Loucy (cell line): ENCODE measurements at regions not wholly inside any gene's neighbourhood (a gene's known extent, or its start where the extent isn't known, plus 50 kb on each side); places are given as distances from the start of the nearest gene placed in this dataset.

ENCODE experiments used
- H2AFZ ChIP-seq: fragments of 200-600 bp; sonication (generic); 2 replicates; pipeline ENCODE4 v1.6.0; 2016; ENCODE audit warnings: antibody characterized with exemption, mild to moderate bottlenecking, low read length, moderate library complexity
- H3F3A ChIP-seq: fragments of 200-600 bp; 2 replicates; pipeline ENCODE4 v1.6.0; 2016; ENCODE audit warnings: antibody characterized with exemption, low read depth, mild to moderate bottlenecking
- H3K27me3 ChIP-seq: fragments of 200-600 bp; sonication (generic); 2 replicates; pipeline ENCODE4 v1.6.1; 2014; ENCODE audit warnings: low read length, mild to moderate bottlenecking; ENCODE audit not compliant: insufficient read depth, poor library complexity, severe bottlenecking
- H3K36me3 ChIP-seq: fragments of 200-600 bp; sonication (generic); 2 replicates; pipeline ENCODE4 v1.6.1; 2016; ENCODE audit warnings: low read length; ENCODE audit not compliant: insufficient read depth
- H3K4me1 ChIP-seq: fragments of 200-600 bp; sonication (generic); 2 replicates; pipeline ENCODE4 v1.5.1; 2014; ENCODE audit warnings: low read length, mild to moderate bottlenecking; ENCODE audit not compliant: insufficient read depth, poor library complexity, severe bottlenecking
- H3K4me2 ChIP-seq: fragments of 200-600 bp; sonication (generic); 2 replicates; pipeline ENCODE4 v1.6.0; 2014; ENCODE audit warnings: antibody characterized with exemption, low read length, low read depth, mild to moderate bottlenecking; ENCODE audit not compliant: poor library complexity, severe bottlenecking
- H3K4me3 ChIP-seq: fragments of 200-600 bp; sonication (generic); 2 replicates; pipeline ENCODE4 v1.5.1; 2014; ENCODE audit warnings: low read length, mild to moderate bottlenecking, mixed read lengths; ENCODE audit not compliant: poor library complexity, severe bottlenecking
- H3K79me2 ChIP-seq: fragments of 200-600 bp; sonication (generic); 2 replicates; pipeline ENCODE4 v1.6.1; 2014; ENCODE audit warnings: low read length; ENCODE audit not compliant: insufficient read depth
- H3K9ac ChIP-seq: fragments of 200-600 bp; sonication (generic); 2 replicates; pipeline ENCODE4 v1.6.0; 2014; ENCODE audit warnings: mild to moderate bottlenecking, low read depth, low read length, moderate library complexity; ENCODE audit not compliant: poor library complexity, severe bottlenecking
- H3K9me2 ChIP-seq: fragments of 200-600 bp; sonication (generic); replicated peaks from 2 replicates; pipeline ENCODE4 v1.6.1; 2016; ENCODE audit warnings: low read depth, low read length, mixed read lengths
- H3K9me3 ChIP-seq: fragments of 200-600 bp; sonication (generic); 2 replicates; pipeline ENCODE4 v1.6.1; 2014; ENCODE audit warnings: mild to moderate bottlenecking, antibody characterized with exemption, low read length, low read depth; ENCODE audit not compliant: insufficient read depth
- H4K20me1 ChIP-seq: fragments of 200-600 bp; sonication (generic); 2 replicates; pipeline ENCODE4 v1.6.0; 2014; ENCODE audit warnings: antibody characterized with exemption, low read length, mild to moderate bottlenecking; ENCODE audit not compliant: insufficient read depth, poor library complexity, severe bottlenecking
- EZH2phosphoT487 ChIP-seq: fragments of 200-600 bp; IDR thresholded peaks from 2 replicates; pipeline ENCODE4 v1.6.1; 2018; ENCODE audit warnings: antibody characterized with exemption, mild to moderate bottlenecking, moderate library complexity, borderline replicate concordance
- TF ChIP-seq, protein P1 (sequence below): fragments of 200-600 bp; sonication (generic); conservative IDR thresholded peaks from 2 replicates; pipeline ENCODE4 v1.5.1; 2014; ENCODE audit warnings: mild to moderate bottlenecking, antibody characterized with exemption, low read length

DNA sequence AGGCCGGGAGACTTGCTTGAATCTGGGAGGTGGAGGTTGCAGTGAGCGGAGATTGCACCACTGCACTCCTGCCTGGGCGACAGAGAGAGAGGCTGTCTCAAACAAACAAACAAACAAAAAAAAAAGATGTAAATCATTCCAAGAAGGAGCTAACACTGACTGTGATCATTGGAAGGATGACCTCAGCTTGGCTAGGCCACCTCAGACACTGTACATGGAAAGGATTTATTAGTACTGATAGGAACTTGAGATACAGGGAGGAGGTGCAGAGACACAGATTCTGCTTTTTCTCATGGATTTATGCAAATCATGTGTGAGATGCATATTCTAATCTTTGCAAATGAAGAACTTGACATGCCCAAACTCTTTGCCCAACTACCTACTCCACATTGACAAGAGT lies 293.6 kb downstream of the HIVEP2 start:
- H3K9me2 ChIP-seq, result no peaks in the 10 kb centered on the region
- H3K4me1 ChIP-seq, result no peaks in the 10 kb centered on the region
- no peaks in the 10 kb centered on the region for H3F3A ChIP-seq
- no peak overlapping the region for H2AFZ ChIP-seq
- no peak overlapping the region for H3K4me2 ChIP-seq
- H3K79me2 ChIP-seq, result no peaks in the 10 kb centered on the region
- H4K20me1 ChIP-seq, result no peaks in the 10 kb centered on the region
- H3K27me3 ChIP-seq, result no peaks in the 10 kb centered on the region
- H3K9ac ChIP-seq, result no peak overlapping the region
- H3K9me3 ChIP-seq, result no peaks in the 10 kb centered on the region
- TF ChIP-seq EZH2phosphoT487, result no peak
- TF ChIP-seq, protein P1, sequence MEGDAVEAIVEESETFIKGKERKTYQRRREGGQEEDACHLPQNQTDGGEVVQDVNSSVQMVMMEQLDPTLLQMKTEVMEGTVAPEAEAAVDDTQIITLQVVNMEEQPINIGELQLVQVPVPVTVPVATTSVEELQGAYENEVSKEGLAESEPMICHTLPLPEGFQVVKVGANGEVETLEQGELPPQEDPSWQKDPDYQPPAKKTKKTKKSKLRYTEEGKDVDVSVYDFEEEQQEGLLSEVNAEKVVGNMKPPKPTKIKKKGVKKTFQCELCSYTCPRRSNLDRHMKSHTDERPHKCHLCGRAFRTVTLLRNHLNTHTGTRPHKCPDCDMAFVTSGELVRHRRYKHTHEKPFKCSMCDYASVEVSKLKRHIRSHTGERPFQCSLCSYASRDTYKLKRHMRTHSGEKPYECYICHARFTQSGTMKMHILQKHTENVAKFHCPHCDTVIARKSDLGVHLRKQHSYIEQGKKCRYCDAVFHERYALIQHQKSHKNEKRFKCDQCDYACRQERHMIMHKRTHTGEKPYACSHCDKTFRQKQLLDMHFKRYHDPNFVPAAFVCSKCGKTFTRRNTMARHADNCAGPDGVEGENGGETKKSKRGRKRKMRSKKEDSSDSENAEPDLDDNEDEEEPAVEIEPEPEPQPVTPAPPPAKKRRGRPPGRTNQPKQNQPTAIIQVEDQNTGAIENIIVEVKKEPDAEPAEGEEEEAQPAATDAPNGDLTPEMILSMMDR, result no peak
- no peak overlapping the region for H3K4me3 ChIP-seq
- H3K36me3 ChIP-seq, result no peaks in the 10 kb centered on the region

DNA sequence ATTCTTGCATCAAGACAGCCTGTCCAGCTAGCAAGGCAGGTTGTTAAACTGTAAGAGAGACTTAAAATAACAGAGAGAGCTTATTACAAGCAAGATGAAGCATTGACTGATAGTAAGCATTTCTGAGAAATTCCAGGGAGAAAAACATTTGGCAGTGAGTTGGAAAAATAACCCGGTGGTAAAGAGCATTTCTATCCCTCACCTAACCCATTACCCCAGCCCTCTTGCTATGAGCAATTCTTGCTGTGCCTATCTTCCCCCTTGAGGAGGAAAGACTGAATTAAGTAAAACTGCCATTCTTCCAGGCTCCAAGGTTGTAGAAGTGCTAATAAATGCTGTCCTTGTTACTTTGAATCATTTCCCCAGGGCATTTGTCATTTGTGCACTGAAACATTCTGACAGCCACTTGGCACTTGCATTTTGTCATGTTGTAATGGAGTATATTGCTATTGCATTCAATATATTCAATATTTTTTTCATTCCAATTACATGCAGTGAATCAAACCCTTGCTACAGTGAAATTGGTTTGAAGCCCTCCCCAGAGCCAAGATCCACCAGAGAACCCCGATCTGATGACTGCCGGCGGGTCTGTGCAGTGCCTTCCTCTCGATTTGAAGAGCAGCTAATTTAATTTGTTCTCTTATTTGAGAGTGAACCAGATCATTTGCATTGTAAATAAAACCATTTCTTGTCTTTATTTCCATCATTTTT lies 291.1 kb downstream of the HIVEP2 start:
- Histone ChIP-seq H3K4me1 (no peaks in the 10 kb centered on the region), H2AFZ (no peak overlapping the region), H3K4me2 (no peak overlapping the region), H3K79me2 (no peaks in the 10 kb centered on the region), H3K9me2 (no peaks in the 10 kb centered on the region), H4K20me1 (no peaks in the 10 kb centered on the region), H3K27me3 (no peaks in the 10 kb centered on the region), H3K9ac (no peak overlapping the region), H3K4me3 (no peak overlapping the region), H3K9me3 (no peaks in the 10 kb centered on the region), H3K36me3 (no peaks in the 10 kb centered on the region), H3F3A (no peaks in the 10 kb centered on the region)
- TF ChIP-seq EZH2phosphoT487, result no peak
- TF ChIP-seq, protein P1, result no peak

DNA sequence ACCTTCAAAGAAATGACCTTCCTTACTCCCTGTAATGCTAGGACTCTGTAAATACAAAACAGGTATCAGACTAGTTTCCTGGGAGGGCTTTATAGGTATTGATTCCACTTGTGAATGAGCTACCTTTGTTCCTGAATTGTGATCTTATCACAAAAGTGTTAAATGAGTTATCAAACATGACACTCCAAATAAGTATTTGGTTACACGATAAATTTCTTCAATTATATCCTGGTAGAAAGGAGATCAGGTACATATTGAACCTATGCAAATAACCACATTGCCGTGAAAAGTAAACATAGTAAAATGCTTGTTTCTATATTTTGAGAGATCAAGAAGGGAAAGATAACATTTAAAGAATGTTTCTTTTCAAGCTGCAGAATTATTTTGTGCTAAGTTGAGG lies 285.3 kb downstream of the HIVEP2 start:
- Histone ChIP-seq H3K9ac (no peak overlapping the region), H3K79me2 (no peaks in the 10 kb centered on the region), H3K9me3 (no peaks in the 10 kb centered on the region), H4K20me1 (no peaks in the 10 kb centered on the region), H3K4me3 (no peak overlapping the region), H2AFZ (no peak overlapping the region), H3K4me2 (no peak overlapping the region), H3K9me2 (no peaks in the 10 kb centered on the region), H3K27me3 (no peaks in the 10 kb centered on the region), H3F3A (no peaks in the 10 kb centered on the region), H3K36me3 (no peaks in the 10 kb centered on the region), H3K4me1 (no peaks in the 10 kb centered on the region)
- TF ChIP-seq EZH2phosphoT487, result no peak
- TF ChIP-seq, protein P1, result no peak
